T-helper 2 cell (primary cell): ENCODE measurements at regions not wholly inside any gene's neighbourhood (a gene's known extent, or its start where the extent isn't known, plus 50 kb on each side); places are given as distances from the start of the nearest gene placed in this dataset.

Experiments
- DNase-seq, 5 experiments: peaks; one replicate each; pipeline versions ENCODE4 v3.0.0 to v3.0.0-alpha.2; 2012 to 2022

- DNase-seq, result no peak
These were observed 165.3 kb downstream of the RNF152 start for GRCh38 chr18:61727241-61728193.

- DNase-seq, result no peak
These were observed 168.3 kb downstream of the RNF152 start for GRCh38 chr18:61724532-61724931.

DNA sequence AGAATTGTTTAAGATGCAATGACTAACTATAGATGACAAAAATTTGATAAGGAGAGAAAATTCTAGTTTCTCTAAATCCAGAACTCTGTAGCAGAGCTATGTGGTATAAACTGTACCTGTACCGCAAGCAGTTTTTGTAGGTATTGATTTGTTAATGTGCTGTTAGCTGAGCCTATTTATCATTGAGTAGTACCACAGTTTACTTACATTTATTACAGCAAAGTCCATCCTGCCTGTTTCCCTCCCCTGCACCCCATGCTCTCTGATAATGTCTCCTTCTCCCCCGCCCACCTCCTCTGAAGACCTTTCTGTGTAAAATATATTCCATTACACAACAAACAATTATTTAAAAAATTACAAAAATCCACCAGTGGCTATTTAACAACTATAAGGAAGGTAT lies 170.6 kb downstream of the RNF152 start:
- no peak for DNase-seq

- DNase-seq, result no peak
These were observed 172.3 kb downstream of the RNF152 start for GRCh38 chr18:61720496-61720895.

DNA sequence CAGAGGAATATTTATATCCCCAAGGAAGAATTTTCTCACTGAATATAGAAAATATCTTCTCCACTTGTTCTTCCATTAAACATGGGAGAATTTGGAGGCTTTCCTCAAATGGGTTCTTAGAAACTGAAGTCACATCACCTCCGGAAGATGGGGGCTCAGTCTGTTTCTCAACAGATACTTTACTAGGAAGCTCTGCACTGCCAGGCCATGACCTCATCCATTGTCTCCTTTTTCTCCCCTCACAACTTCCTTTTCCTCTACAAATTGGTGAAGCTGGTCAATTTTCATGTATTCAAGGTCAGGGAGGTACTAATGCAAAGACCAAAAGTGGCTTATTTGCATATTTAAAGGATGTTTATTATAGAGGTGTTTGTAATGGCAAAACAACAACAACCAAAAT lies 173.1 kb downstream of the RNF152 start:
- DNase-seq, result no peak

- no peak for DNase-seq
These were observed 173.9 kb downstream of the RNF152 start for GRCh38 chr18:61718944-61719343.

- DNase-seq, result no peak
These were observed 178.4 kb downstream of the RNF152 start for GRCh38 chr18:61714421-61714820.

- no peak for DNase-seq
These were observed 179.3 kb downstream of the RNF152 start for GRCh38 chr18:61713502-61713901.

- no peak for DNase-seq
These were observed 182.7 kb downstream of the RNF152 start for GRCh38 chr18:61710082-61710620.

- no peak for DNase-seq
These were observed 186.4 kb downstream of the RNF152 start for GRCh38 chr18:61706276-61706915.

- no peak for DNase-seq
These were observed 189.3 kb downstream of the RNF152 start for GRCh38 chr18:61703508-61703907.

DNA sequence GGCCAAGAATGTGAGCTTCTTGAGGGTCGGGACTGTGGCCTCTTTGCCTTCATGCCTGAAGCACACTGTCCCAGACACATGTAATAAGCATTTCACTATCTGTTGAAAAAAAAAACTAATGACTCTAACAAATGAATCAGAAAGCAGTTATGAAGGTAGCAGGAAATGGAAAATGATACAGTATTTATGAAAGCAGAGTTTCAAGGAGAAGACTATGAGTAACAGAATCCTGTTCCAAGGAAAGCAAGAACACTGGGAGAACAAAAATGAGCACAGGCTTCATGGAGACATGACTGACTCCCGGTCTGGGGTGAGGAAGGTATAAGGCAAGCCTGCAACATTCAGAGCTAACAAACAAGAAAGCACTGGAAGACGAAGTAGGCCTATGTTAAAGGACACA lies 190.8 kb downstream of the RNF152 start:
- DNase-seq, result no peak

DNA sequence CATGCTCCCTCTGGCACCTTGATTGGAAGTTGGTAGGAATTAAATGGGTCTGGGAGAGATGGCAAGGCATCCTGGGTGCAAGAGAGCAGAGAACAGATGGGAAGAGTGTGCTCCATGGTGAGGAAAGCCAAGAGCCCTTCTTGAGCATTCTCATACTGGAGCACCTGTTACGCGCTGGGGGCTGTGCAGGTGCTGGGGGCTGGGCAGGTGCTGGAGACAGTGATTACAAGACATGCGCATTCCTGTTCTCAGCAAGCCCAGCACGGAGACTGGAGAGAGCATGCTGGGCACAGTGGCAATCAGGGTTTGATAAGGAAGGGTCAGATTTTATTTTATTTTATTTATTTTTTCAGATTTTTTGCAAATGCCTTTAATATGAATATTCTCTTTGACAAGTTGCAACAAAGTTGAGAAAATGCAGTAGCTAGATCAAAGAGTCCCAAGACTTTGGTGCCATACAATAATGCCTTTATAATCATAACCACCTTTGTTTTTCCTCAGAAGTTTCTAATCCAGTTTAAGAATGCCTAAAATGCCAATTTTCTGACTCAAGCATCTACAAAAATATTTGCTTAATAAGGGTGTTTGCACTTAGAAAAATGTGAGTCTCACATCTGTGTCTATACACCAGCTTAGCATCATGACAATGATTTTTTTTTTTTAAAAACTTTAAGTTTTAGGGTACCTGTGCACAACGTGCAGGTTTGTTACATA lies 193.3 kb downstream of the RNF152 start:
- DNase-seq, result no peak

GRCh38 chr18:61697306-61697909 lies 195.4 kb downstream of the RNF152 start:
- no peak for DNase-seq

GRCh38 chr18:61694236-61694635 lies 198.6 kb downstream of the RNF152 start:
- no peak for DNase-seq

GRCh38 chr18:61690418-61691138 lies 202.2 kb downstream of the RNF152 start:
- no peak for DNase-seq

GRCh38 chr18:61687317-61687716 lies 205.5 kb downstream of the RNF152 start:
- DNase-seq, result no peak

DNA sequence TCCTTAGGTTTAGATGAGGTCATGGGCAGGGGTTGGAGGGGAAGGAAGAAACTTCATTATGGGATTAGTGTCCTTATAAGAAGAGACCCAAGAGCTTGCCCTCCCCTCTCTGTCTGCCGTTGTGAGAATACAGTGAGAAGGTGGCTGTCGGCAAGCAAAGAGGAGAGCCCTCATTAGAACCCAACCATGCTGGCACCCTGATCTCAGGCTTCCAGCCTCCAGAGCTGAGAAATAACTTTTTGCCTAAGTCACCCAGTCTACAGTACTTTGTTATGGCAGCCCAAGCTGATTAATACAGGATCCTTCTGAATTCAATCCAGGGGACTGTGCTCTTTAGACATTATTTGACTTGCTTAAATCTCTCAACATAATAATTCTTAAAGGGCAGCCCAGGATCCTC lies 209.0 kb downstream of the RNF152 start:
- DNase-seq, result no peak

- no peak for DNase-seq
These were observed 211.7 kb downstream of the RNF152 start for GRCh38 chr18:61681065-61681464.

GRCh38 chr18:61679836-61680235 lies 213.0 kb downstream of the RNF152 start:
- no peak for DNase-seq

GRCh38 chr18:61677435-61677970 lies 215.3 kb downstream of the RNF152 start:
- DNase-seq, result no peak
